DND-41 (cell line): ENCODE measurements at regions not wholly inside any gene's neighbourhood (a gene's known extent, or its start where the extent isn't known, plus 50 kb on each side); places are given as distances from the start of the nearest gene placed in this dataset.

Experiments used
- ATAC-seq: fragments of 200-7000 bp; cut with Tn5 transposase; 3 replicates; pipeline ENCODE4 v1.9.1; 2021; ENCODE audit warnings: low read depth; ENCODE audit not compliant: insufficient read depth
- DNase-seq: peaks from one replicate; pipeline ENCODE4 v3.0.0-alpha.2; 2020
- H2AFZ ChIP-seq: 2 replicates; pipeline ENCODE4 v1.6.0; 2012; ENCODE audit warnings: low read depth, low read length
- H3K27ac ChIP-seq: 2 replicates; pipeline ENCODE4 v1.5.1; 2012; ENCODE audit warnings: low read length, inconsistent platforms
- H3K27me3 ChIP-seq: fragments of 200-600 bp; sonication (generic); 2 replicates; pipeline ENCODE4 v1.6.0; 2012; ENCODE audit warnings: low read length, mild to moderate bottlenecking, inconsistent platforms; ENCODE audit not compliant: insufficient read depth, poor library complexity
- H3K36me3 ChIP-seq: 2 replicates; pipeline ENCODE4 v1.5.1; 2012; ENCODE audit warnings: low read length, inconsistent platforms; ENCODE audit not compliant: insufficient read depth
- H3K4me1 ChIP-seq: 2 replicates; pipeline ENCODE4 v1.5.1; 2012; ENCODE audit warnings: mild to moderate bottlenecking, low read length; ENCODE audit not compliant: insufficient read depth
- H3K4me2 ChIP-seq: 2 replicates; pipeline ENCODE4 v1.6.0; 2012; ENCODE audit warnings: mild to moderate bottlenecking, moderate library complexity, low read length, inconsistent platforms; ENCODE audit not compliant: insufficient read depth
- H3K4me3 ChIP-seq, 2 experiments: fragments of 200-600 bp in 1 of 2; shearing (Covaris generic) in 1 of 2; 2 replicates each; pipeline ENCODE4 v1.5.1; 2012 to 2016; ENCODE audit warnings: inconsistent platforms in 2 of 2, low read length in 2 of 2, mild to moderate bottlenecking in 2 of 2, low read depth in 1 of 2, moderate library complexity in 1 of 2
- H3K79me2 ChIP-seq: 2 replicates; pipeline ENCODE4 v1.6.0; 2012; ENCODE audit warnings: low read length, inconsistent platforms; ENCODE audit not compliant: insufficient read depth
- H3K9ac ChIP-seq: 2 replicates; pipeline ENCODE4 v1.6.0; 2012; ENCODE audit warnings: low read depth, mild to moderate bottlenecking, inconsistent platforms, low read length, moderate library complexity
- H3K9me3 ChIP-seq: 2 replicates; pipeline ENCODE4 v1.5.1; 2012; ENCODE audit warnings: low read length, moderate library complexity, mild to moderate bottlenecking, inconsistent platforms; ENCODE audit not compliant: insufficient read depth, severe bottlenecking
- H4K20me1 ChIP-seq: 2 replicates; pipeline ENCODE4 v1.6.0; 2012; ENCODE audit warnings: low read length; ENCODE audit not compliant: insufficient read depth
- CTCF ChIP-seq: IDR thresholded peaks from 2 replicates; pipeline ENCODE4 v1.5.1; 2012; ENCODE audit warnings: borderline replicate concordance, low read length, moderate library complexity, mild to moderate bottlenecking; ENCODE audit not compliant: poor library complexity, severe bottlenecking; ENCODE audit errors: extremely low read depth
- EZH2 ChIP-seq: IDR thresholded peaks from 3 replicates; pipeline ENCODE4 v1.6.1; 2012; ENCODE audit warnings: borderline replicate concordance, low read depth, mild to moderate bottlenecking, moderate library complexity, low read length, inconsistent platforms; ENCODE audit not compliant: severe bottlenecking

- Histone ChIP-seq H3K36me3 (no peaks in the 10 kb centered on the region), H3K27ac (no peak overlapping the region), H4K20me1 (no peaks in the 10 kb centered on the region), H3K79me2 (no peaks in the 10 kb centered on the region), H3K9ac (no peak overlapping the region), H3K27me3 (no peaks in the 10 kb centered on the region), H3K4me1 (no peaks in the 10 kb centered on the region), H3K4me2 (no peak overlapping the region), H2AFZ (no peak overlapping the region), H3K9me3 (no peaks in the 10 kb centered on the region), H3K4me3 (no peak overlapping the region)
- TF ChIP-seq EZH2, result no peak
- TF ChIP-seq CTCF, result no peak
- ATAC-seq (no peak), DNase-seq (no peak)
Measured at GRCh38 chr9:105050296-105050695, 122.3 kb upstream of the ABCA1 start.

- Histone ChIP-seq H3K79me2 (no peaks in the 10 kb centered on the region), H3K9me3 (no peaks in the 10 kb centered on the region), H4K20me1 (no peaks in the 10 kb centered on the region), H3K27me3 (no peaks in the 10 kb centered on the region), H3K9ac (no peak overlapping the region), H2AFZ (no peak overlapping the region), H3K27ac (no peak overlapping the region), H3K36me3 (no peaks in the 10 kb centered on the region), H3K4me2 (no peak overlapping the region), H3K4me3 (no peak overlapping the region), H3K4me1 (no peaks in the 10 kb centered on the region)
- DNase-seq, result no peak
- no peak for TF ChIP-seq CTCF
- TF ChIP-seq EZH2, result no peak
- ATAC-seq, result no peak
Measured at GRCh38 chr9:105051897-105052296, 123.9 kb upstream of the ABCA1 start.

- TF ChIP-seq CTCF (no peak), EZH2 (no peak)
- DNase-seq, result no peak
- no peak overlapping the region for H2AFZ ChIP-seq
Measured at GRCh38 chr9:105052346-105052745, 124.4 kb upstream of the ABCA1 start.

GRCh38 chr9:105053209-105053652 lies 125.3 kb upstream of the ABCA1 start:
- Histone ChIP-seq H4K20me1 (no peaks in the 10 kb centered on the region), H3K36me3 (no peaks in the 10 kb centered on the region), H3K4me3 (no peak overlapping the region), H3K9ac (no peak overlapping the region), H3K9me3 (no peaks in the 10 kb centered on the region), H3K27me3 (no peaks in the 10 kb centered on the region), H2AFZ (no peak overlapping the region), H3K4me1 (no peaks in the 10 kb centered on the region), H3K27ac (no peak overlapping the region), H3K79me2 (no peaks in the 10 kb centered on the region), H3K4me2 (no peak overlapping the region)
- TF ChIP-seq EZH2, result no peak
- TF ChIP-seq CTCF, result no peak
- ATAC-seq (no peak), DNase-seq (no peak)

More at GRCh38 chr9:105052346-105052745, 124.4 kb upstream of the ABCA1 start:
- ATAC-seq, result no peak
- no peaks in the 10 kb centered on the region for H3K79me2 ChIP-seq
- no peak overlapping the region for H3K27ac ChIP-seq
- no peaks in the 10 kb centered on the region for H3K27me3 ChIP-seq
- no peaks in the 10 kb centered on the region for H4K20me1 ChIP-seq
- no peaks in the 10 kb centered on the region for H3K4me1 ChIP-seq
- H3K9me3 ChIP-seq, result no peaks in the 10 kb centered on the region
- H3K36me3 ChIP-seq, result no peaks in the 10 kb centered on the region
- no peak overlapping the region for H3K4me2 ChIP-seq
- H3K9ac ChIP-seq, result no peak overlapping the region
- H3K4me3 ChIP-seq, result no peak overlapping the region
